NCI-H2196 (cell line): ENCODE measurements at regions not wholly inside any gene's neighbourhood (a gene's known extent, or its start where the extent isn't known, plus 50 kb on each side); places are given as distances from the start of the nearest gene placed in this dataset.
"Not testable (repeated sequence)": the region's sequence is repeated elsewhere in the genome, so short reads cannot be mapped to it uniquely, and the experiment has no call there.

Experiments
- DNase-seq: peaks from one replicate; lab custom pipeline; 2025; ENCODE audit not compliant: unreplicated experiment; lab: John Stamatoyannopoulos, UW

DNA sequence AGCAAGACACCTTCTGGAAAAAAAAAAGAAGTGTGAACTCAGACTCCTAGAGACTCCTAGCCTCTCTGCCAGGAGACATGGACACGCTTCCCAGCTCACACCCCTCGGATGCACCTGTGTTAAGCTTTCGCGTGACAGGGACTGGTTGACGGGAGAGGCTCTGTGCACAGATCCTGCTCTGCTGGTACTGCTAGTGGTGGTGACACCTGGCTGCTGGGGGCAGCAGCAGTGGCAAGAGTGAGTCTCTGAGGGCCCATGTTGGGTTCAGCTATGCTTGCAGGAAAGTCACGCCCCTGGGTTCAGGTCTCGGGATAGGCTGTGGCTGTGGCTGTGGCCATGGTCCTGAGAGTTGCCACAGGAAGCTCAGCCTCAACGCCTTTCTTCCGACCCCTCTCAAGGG, 81.1 kb downstream of the XRCC2 start:
- DNase-seq = no peak

DNA sequence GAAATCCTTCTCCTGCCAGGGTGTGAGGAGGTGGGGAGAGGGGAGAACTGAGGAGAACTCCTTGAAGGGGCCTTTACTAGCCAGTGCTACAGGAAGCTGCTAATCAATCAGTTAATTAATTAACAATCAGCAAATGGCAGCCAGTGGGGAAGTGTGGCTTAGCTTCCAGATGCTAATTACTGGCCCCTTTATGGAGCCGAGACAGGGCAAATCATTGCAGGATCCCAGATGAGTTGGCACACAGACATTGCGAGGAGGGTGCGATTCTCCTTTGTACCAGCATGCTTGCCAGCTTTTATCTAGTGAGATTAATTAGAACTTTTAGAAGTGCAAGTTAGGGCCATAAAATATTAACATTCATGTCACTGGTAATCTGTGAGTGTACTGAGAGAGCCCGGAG, 84.0 kb downstream of the XRCC2 start:
- no peak for DNase-seq

- DNase-seq = no peak
Measured at GRCh38 chr7:152590481-152590880, 85.5 kb downstream of the XRCC2 start.

GRCh38 chr7:152589821-152590220, 86.1 kb downstream of the XRCC2 start:
- not testable (repeated sequence) for DNase-seq

GRCh38 chr7:152588350-152588749, 87.6 kb downstream of the XRCC2 start:
- no peak for DNase-seq

DNA sequence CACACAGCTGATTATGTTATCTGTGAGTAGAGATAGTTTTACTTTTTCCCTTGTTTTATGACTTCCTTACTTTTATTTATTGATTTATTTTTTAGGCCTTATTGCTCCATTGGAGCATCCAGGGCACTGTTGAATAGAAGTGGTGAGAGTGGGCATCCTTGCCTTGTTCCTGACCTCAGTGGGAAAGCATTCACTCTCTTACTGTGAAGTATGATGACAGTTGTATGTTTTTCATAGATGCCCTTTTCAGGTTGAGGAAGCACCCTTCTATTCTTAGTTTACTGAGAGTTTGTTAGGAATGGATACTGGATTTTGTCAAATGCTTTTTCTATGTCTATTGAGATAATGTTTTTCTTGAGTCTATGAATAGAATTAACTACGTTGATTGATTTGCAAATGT, 88.6 kb downstream of the XRCC2 start:
- DNase-seq = no peak

DNA sequence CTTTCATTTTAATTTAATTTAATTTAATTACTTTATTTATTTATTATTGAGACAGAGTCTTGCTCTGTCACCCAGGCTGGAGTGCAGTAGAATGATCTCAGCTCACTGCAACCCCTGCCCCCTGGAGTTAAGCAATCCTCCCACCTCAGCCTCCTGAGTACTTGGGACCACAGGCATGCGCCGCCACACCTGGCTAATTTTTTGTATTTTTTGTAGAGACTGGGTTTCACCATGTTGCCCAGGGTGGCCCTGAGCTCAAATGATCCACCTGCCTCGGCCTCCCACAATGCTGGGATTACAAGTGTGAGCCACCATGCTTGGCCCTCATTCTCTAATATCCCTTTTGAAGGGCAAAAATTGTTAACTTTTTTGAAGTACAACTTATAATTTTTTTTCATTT, 92.9 kb downstream of the XRCC2 start:
- DNase-seq = no peak

DNA sequence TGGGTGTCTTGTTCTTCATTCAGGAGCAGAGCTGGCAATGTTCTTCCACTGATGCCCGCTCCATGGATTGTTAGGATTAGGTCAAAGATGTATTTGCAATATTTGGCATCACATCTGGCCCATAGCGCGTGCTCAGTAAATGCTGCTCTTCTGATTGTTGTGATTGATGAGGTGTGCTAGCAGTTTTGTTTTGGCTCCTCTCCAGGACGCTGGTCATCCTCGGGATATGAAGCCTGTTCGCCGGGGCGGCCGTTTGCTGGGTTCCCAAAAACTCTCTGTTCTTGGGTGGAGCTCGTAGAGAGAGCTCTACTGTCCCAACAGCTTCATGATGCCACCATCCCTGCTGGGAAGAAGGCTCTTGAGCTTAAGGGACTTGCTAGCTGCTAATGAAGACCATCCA, 96.9 kb downstream of the XRCC2 start:
- DNase-seq = no peak

GRCh38 chr7:152577339-152577738, 98.6 kb downstream of the XRCC2 start:
- no peak for DNase-seq

DNA sequence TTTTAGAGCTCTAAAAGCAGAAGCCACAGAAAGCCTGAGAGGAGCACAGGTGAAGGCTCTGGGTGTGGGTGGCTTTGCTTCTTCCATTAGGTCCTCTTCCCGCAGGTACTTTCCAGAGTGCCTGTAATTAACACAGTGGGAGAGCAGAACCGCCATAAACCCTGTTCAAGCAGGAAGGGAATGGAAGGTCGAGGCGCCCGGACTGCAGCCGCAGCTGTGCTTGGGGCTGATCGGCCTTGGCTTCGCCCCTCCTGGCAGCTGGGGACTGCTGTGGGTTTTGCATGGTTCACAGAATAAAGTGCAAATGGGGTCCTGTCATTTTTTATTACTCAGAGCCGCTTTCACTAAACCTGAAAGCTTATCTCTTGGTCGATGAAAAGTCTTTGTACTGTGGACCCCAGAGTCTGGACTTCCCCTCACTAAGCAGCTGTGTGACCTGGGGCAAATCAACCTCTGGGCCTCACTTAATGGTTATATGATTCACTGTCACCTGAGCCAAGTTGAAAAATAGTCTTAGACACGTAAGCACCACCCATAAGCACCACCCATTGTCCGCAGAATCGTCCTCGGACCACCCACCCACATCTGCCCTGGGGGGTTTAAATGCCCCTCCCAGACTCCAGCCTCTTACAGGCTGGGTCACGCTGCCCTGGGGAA, 100.9 kb downstream of the XRCC2 start:
- DNase-seq = no peak

DNA sequence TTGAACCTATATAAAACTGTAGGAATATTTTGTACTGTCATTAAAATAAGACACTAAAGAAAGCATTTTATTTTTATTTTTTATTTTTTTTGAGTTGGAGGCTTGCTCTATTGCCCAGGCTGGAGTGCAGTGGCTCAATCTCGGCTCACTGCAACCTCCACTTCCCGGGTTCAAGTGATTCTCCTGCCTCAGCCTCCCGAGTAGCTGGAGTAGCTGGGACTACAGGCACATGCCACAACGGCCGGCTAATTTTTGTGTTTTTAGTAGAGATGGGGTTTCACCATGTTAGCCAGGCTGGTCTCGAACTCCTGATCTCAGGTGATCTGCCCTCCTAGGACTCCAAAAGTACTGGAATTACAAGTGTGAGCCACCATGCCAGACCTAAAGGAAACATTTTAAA, 102.8 kb downstream of the XRCC2 start:
- not testable (repeated sequence) for DNase-seq

- DNase-seq = no peak
Measured at GRCh38 chr7:152572101-152572500, 103.8 kb downstream of the XRCC2 start.

DNA sequence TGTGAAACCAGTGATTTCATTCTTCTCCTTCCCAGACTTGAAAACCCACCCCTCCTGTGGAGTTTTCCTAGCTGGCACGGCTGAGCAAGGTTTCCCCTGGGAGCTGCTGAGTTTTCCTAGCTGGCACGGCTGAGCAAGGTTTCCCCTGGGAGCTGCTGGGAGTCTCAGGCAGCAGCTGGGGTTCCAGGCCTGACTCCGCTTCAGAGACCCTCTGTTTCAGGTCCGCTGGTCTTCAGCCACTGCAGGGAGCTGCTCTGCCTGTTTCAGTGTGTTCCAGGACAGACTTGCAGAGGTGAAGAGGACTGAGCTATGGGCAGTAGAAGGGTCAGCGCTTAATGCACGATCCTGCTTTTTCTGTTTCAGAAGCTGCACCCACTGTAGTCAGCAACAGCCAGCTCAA, 104.9 kb downstream of the XRCC2 start:
- no peak for DNase-seq

DNA sequence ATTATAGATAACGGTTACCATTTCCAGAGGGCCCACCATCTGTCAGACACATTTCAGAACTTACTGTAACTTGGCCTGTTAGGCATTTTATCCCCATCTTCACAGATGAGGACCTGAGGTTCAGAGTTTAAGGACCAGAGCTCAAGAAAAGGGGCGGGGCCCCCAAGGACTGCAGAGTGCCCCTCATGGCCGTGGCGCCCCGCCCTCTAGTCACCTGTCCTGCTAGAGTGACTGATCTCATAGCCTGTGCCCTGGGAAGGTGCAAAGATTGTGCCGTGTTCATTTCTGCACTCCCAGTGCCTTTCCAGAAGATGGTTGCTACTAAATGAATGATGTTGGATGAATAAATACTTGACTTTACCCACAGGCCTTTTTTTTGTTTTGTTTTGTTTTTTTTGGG, 107.0 kb downstream of the XRCC2 start:
- DNase-seq = no peak

DNA sequence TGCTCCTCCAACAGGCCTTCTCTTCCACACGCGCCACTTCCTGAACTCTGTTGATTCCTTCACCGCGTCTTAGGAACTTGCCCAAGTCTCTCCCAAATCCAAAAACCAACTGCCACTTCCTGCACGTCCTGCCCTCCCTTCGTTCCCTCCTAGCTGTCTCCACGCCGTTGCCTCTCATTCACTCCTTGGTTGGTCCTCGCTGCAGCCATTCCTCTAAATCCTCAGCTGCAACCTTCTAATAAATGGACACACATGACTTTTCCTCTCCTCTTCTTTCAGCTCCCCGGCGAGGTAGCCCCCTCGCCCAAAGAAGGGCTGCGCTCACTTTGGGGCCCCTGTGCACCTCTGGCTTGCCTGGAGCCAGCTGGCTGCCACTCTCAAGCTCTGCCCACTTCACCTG, 110.2 kb downstream of the XRCC2 start:
- no peak for DNase-seq

DNA sequence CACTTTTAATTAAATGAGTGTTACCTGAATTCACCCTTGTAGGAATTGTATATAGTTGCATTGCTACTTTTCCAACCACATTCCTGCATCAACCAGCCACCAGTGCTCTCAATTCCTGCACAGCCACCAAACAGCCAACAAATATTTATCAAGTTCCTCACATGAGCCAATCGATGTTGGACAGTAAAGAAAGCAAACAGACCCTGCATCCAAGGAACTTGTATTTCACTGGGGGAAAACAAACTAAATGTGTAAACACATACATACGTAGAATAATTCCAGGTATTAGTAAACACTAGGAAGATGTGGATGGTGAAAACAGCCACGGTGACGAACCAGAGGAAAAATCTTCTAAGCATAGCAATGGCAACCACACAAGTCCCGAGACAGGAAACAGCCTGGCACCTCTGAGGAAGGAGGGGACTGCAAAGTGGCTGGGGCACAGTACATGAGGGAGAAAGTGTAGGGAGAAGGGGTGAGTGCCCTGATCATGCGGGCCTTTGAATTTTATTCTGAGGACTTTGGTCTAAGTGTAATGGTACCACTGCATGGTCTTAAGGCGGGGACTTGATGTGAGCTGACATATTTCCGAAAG, 111.2 kb downstream of the XRCC2 start:
- no peak for DNase-seq

DNA sequence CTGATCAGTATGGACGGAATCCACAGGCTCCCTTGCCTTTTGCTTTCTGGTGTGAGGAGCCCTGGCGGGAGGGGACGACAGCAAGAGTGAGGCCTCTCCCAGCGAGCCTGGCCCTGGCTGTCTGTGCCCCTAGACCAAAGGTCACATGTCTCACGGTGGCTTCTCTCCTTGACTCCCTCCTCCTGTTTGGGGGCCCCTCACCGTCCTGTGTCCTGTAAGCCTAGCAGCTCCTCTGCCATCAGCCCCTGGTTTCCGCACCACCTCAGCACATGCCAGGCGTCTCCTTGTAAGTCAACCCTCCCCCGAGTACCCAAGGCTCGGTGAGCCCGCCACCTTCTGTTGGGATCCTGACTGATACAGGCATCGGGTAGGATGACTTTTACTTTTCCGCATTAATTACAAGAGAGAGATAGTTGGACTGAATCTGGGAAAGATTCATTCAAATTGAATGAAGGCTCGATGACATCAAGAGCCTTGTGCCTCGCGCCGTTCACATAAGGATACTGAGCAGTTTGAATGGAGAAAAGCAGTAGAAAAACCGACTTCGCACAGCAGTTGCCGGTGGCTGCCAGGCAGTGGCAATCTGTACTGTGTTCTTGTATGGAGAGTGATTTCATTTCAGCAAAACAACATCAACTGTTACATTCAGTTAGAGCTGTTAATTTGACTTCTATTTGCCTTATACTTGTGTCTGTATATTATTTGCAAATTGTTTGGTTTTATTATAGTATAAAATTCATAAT, 119.8 kb downstream of the XRCC2 start:
- DNase-seq = no peak

DNA sequence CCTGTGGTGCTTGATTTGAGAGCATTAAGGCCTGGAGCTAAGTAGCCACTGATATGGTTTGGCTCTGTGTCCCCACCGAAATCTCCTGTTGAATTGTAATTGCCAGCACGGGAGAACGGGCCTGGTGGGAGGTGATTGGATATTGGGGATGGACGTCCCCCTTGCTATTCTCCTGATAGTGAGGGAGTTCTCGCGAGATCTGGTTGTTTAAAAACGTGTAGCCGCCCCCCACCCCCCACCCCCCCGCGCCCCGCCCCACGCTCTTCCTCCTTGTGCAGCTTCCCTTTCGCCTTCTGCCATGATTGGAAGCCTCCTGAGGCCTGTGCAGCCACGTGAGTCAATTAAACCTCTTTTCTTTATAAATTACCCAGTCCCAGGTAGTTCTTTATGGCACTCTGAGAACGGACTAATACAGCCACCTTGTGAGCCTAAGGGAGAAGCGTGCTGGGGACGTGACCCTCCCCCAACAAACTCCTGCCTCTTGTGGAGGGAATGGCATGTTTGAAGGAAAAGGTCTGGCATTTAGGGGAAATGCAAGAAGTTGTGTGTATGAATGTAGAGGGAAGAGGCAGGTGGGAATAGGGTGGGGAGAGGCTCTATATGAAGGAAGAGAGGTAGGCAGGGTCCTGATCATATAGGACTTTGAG, 118.0 kb upstream of the KMT2C start:
- no peak for DNase-seq

DNA sequence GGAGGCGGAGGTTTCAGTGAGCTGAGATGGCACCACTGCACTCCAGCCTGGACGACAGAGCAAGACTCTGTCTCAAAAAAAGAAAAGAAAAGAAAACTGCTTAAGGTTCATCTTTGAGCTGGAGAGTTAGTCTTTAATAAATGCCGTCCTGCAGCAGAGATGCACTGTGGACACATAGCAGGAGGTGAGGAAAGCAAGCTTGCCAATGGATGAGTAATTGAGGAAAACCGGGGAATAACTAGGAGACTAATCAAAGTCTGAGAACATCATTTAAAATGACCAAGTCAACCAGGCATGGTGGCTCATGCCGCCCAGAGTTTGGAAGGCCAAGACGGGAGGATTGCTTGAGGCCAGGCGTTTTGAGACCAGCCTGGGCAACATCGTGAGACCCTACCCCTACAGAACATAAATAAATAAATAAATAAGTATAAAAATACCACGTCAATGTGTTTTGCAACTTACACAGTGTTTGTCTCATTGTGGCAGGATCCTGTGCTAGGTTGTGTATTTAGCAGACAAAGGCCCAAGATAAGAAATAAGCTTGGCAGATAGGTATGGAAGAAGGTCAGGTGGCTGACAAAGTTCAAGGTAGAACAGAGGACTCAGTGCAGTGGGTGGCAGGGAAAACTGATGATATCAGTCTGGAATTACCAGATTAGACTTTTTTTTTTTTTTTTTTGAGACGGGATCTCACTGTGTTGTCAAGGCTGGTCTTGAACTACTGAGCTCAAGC, 115.7 kb upstream of the KMT2C start:
- no peak for DNase-seq

DNA sequence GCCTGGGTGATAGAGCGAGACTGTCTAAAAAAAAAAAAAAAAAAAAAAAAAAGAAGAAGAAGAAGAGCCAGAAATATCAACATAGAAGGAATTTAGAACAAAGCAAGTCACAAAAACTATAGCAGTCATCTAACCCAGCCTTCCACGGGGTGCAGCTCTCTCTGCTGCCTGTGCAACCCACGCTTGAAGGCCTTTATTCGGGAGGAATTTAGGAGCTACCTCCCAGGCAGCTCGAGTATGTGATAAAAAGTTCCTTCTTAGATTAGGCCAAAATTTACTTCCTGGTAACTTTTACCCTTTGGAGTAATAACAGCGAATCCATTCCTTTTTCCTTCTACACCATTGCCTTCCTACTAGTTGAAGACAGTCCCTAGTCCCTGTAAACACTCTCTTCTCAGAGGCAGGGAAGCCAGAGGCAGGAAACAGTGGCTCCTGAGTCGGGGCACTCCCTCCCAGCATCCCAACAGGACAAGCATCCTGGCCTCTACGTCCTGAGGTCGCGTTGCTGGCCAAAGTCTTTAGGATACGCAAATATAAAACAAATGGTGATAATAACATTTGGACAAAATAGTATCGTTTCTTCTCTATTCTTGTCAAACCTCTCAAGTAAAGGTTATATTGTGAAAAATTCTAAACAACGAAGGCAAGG, 109.3 kb upstream of the KMT2C start:
- DNase-seq = no peak

- DNase-seq = no peak
Measured at GRCh38 chr7:152544481-152544927, 108.7 kb upstream of the KMT2C start.
